CD4-positive, alpha-beta memory T cell (primary cell): ENCODE measurements at regions not wholly inside any gene's neighbourhood (a gene's known extent, or its start where the extent isn't known, plus 50 kb on each side); places are given as distances from the start of the nearest gene placed in this dataset.
"Not testable (repeated sequence)": the region's sequence is repeated elsewhere in the genome, so short reads cannot be mapped to it uniquely, and the experiment has no call there.

Source experiments
- CTCF ChIA-PET: fragments of 350-600 bp; sonication (Branson Sonifier 250); formaldehyde crosslinking; loops from one replicate; lab custom pipeline; 2021; ENCODE audit warnings: inconsistent platforms; ENCODE audit not compliant: partially characterized antibody; lab: Charles Lee
- POLR2A ChIA-PET: fragments of 350-600 bp; sonication (Branson Sonifier 250); formaldehyde crosslinking; loops from one replicate; lab custom pipeline; 2021; ENCODE audit not compliant: partially characterized antibody; lab: Charles Lee
- DNase-seq, 5 donors: peaks; one replicate each; pipeline versions ENCODE4 v3.0.0 to v3.0.0-alpha.2; 2020 to 2022; ENCODE audit warnings: mixed read lengths in 1 of 5
- H3K27ac ChIP-seq: one replicate; pipeline ENCODE4 v1.7.0; 2013; ENCODE audit warnings: low read depth, low read length
- H3K27me3 ChIP-seq: 2 replicates; pipeline ENCODE4 v1.7.0; 2013; ENCODE audit warnings: mild to moderate bottlenecking, low read length, moderate library complexity; ENCODE audit not compliant: insufficient read depth
- H3K36me3 ChIP-seq: 2 replicates; pipeline ENCODE4 v1.7.0; 2013; ENCODE audit warnings: mild to moderate bottlenecking, low read length, moderate library complexity; ENCODE audit not compliant: insufficient read depth
- H3K4me1 ChIP-seq: 2 replicates; pipeline ENCODE4 v1.7.0; 2013; ENCODE audit warnings: mild to moderate bottlenecking, low read length, moderate library complexity; ENCODE audit not compliant: insufficient read depth
- H3K4me3 ChIP-seq, 2 donors: one replicate each; pipeline ENCODE4 v1.7.0; 2013; ENCODE audit warnings: low read length in 2 of 2, mild to moderate bottlenecking in 1 of 2
- H3K9me3 ChIP-seq, 2 donors: one replicate each; pipeline ENCODE4 v1.7.0; 2013; ENCODE audit warnings: low read length in 2 of 2, control low read depth in 1 of 2; ENCODE audit not compliant: control insufficient read depth in 1 of 2
- H3K27ac Mint-ChIP-seq, 7 donors: one replicate each; pipeline ENCODE4 v1.8.0; 2020 to 2021; ENCODE audit warnings: mixed read lengths in 7 of 7, mild to moderate bottlenecking in 6 of 7, inconsistent platforms in 3 of 7, moderate library complexity in 3 of 7
- H3K27me3 Mint-ChIP-seq, 2 donors: one replicate each; pipeline ENCODE4 v1.8.0; 2020 to 2021; ENCODE audit warnings: mixed read lengths in 2 of 2
- H3K36me3 Mint-ChIP-seq, 2 donors: one replicate each; pipeline ENCODE4 v1.8.0; 2020 to 2021; ENCODE audit warnings: mixed read lengths in 2 of 2, inconsistent platforms in 1 of 2, mild to moderate bottlenecking in 1 of 2
- H3K4me1 Mint-ChIP-seq, 4 donors: one replicate each; pipeline ENCODE4 v1.8.0; 2020 to 2021; ENCODE audit warnings: mixed read lengths in 4 of 4, mild to moderate bottlenecking in 1 of 4
- H3K4me3 Mint-ChIP-seq, 8 donors: one replicate each; pipeline ENCODE4 v1.8.0; 2020 to 2021; ENCODE audit warnings: mixed read lengths in 8 of 8, mild to moderate bottlenecking in 7 of 8, moderate library complexity in 6 of 8, inconsistent platforms in 3 of 8
- H3K9me3 Mint-ChIP-seq, 8 donors: one replicate each; pipeline ENCODE4 v1.8.0; 2020 to 2021; ENCODE audit warnings: mixed read lengths in 8 of 8, mild to moderate bottlenecking in 5 of 8, inconsistent platforms in 3 of 8, moderate library complexity in 1 of 8
- intact Hi-C: fragments of 100-400 bp; cut with micrococcal nuclease; formaldehyde crosslinking; loops from one replicate; pipeline ENCODE4 v1.15.1; 2023

DNA sequence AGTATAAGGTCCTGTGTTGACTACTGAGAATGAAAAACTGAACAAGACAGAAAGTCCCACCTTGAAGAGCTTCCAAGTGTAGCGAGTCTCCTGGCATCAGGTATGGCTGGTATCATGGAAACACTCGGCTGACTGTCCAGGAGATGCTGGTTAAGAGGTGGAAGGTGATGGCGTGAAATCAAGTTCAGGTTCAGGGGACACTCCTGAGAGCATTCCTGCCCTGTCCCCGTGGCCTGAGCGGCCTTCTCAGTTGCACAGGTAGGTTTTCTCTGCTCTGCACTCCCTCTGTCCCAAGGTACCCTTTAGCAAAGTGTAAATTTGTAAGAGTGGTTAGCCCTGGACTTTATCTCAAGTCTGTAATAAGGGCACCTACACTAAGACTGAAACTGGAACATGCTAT, 713.7 kb upstream of the TPTE start:
- H3K36me3 Mint-ChIP-seq, H3K27ac ChIP-seq, H3K27me3 Mint-ChIP-seq, H3K27me3 ChIP-seq, CTCF ChIA-PET, H3K36me3 ChIP-seq, H3K9me3 ChIP-seq, H3K4me3 ChIP-seq, POLR2A ChIA-PET, intact Hi-C loops, H3K4me1 Mint-ChIP-seq, H3K4me1 ChIP-seq, H3K4me3 Mint-ChIP-seq, H3K27ac Mint-ChIP-seq, H3K9me3 Mint-ChIP-seq, DNase-seq: not testable (repeated sequence)

DNA sequence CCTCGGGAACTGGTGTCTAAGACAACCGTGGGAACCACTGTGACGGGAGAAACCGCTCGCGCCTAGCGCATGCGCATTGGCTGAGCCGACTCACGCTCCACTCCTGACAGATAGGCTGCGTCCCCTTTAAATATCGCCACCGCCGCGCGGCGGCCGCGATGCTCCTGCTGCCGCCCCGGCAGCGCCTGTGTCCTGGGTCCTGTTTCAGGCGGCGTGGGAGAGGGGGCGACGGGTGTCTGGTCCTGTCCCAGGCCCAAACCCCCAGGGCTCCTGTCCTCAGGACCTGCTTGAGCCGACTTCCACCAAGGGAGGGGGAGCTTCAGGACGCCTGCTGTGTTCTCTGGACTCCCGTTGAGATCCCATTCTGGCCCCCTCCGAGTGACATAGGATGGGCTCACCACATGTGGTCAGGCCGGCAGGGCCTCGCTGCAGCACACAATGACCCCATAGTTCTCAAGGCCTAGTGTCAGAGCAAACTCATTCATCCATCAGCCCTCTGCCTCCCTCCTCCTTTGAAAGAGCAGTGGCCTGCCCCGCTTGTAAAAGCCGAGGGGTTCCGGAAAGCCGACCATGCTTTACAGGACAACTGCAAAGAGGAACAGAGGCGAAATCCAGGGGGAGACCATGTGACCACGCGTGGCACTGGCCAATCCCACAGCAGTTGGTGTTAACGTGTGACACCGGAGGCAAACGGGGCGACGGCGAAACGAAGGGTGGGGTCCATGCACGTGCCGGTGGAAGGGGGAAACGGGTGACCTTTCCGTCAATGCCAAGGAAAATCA, 710.0 kb upstream of the TPTE start:
- H3K27me3 Mint-ChIP-seq, DNase-seq, intact Hi-C loops, H3K4me1 ChIP-seq, H3K4me3 ChIP-seq, H3K9me3 ChIP-seq, H3K27me3 ChIP-seq, H3K4me3 Mint-ChIP-seq, CTCF ChIA-PET, H3K27ac ChIP-seq, H3K36me3 ChIP-seq, POLR2A ChIA-PET, H3K36me3 Mint-ChIP-seq, H3K27ac Mint-ChIP-seq, H3K4me1 Mint-ChIP-seq: not testable (repeated sequence)
- peaks cover 0 to 11% (median 0%) of the 10 kb centered on the region in 8 donors for H3K9me3 Mint-ChIP-seq

DNA sequence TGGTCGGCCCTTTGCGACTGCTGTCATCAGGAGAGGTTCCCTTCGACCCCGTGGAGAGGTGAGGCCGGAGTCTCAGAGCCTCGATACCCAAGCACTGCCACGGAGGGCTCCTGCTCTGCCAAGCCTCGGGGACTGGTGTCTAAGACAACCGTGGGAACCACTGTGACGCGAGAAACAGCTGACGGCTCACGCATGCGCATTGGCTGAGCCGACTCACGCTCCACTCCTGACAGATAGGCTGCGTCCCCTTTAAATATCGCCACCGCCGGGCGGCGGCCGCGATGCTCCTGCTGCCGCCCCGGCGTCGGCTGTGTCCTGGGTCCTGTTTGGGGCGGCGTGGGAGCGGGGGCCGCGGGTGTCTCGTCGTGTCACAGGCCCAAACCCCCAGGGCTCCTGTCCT, 708.9 kb upstream of the TPTE start:
- H3K9me3 ChIP-seq, DNase-seq, H3K27me3 Mint-ChIP-seq, POLR2A ChIA-PET, H3K4me1 Mint-ChIP-seq, H3K4me3 ChIP-seq, H3K27ac Mint-ChIP-seq, H3K27me3 ChIP-seq, H3K4me1 ChIP-seq, H3K4me3 Mint-ChIP-seq, H3K27ac ChIP-seq, CTCF ChIA-PET, intact Hi-C loops, H3K36me3 ChIP-seq, H3K36me3 Mint-ChIP-seq: not testable (repeated sequence)
- H3K9me3 Mint-ChIP-seq: peaks cover 0 to 11% (median 0%) of the 10 kb centered on the region in 8 donors

DNA sequence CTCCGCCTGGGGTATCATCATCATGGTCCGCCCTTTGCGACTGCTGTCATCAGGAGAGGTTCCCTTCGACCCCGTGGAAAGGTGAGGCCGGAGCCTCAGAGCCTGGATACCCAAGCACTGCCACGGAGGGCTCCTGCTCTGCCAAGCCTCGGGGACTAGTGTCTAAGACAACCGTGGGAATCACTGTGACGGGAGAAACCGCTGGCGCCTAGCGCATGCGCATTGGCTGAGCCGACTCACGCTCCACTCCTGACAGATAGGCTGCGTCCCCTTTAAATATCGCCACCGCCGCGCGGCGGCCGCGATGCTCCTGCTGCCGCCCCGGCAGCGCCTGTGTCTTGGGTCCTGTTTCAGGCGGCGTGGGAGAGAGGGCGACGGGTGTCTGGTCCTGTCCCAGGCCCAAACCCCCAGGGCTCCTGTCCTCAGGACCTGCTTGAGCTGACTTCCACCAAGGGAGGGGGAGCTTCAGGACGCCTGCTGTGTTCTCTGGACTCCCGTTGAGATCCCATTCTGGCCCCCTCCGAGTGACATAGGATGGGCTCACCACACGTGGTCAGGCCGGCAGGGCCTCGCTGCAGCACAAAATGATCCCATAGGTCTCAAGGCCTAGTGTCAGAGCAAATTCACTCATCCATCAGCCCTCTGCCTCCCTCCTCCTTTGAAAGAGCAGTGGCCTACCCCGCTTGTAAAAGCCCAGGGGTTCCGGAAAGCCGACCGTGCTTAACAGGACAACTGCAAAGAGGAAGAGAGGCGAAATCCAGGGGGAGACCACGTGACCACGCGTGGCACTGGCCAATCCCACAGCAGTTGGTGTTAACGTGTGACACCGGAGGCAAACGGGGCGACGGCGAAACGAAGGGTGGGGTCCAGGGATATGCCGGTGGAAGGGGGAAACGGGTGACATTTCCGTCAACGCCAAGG, 707.2 kb upstream of the TPTE start:
- DNase-seq, H3K27ac Mint-ChIP-seq, H3K36me3 ChIP-seq, H3K4me1 Mint-ChIP-seq, H3K4me1 ChIP-seq, H3K27ac ChIP-seq, H3K27me3 ChIP-seq, H3K36me3 Mint-ChIP-seq, intact Hi-C loops, POLR2A ChIA-PET, H3K9me3 ChIP-seq, H3K4me3 ChIP-seq, CTCF ChIA-PET, H3K4me3 Mint-ChIP-seq, H3K27me3 Mint-ChIP-seq: not testable (repeated sequence)
- peaks cover 0 to 11% (median 0%) of the 10 kb centered on the region in 8 donors for H3K9me3 Mint-ChIP-seq

DNA sequence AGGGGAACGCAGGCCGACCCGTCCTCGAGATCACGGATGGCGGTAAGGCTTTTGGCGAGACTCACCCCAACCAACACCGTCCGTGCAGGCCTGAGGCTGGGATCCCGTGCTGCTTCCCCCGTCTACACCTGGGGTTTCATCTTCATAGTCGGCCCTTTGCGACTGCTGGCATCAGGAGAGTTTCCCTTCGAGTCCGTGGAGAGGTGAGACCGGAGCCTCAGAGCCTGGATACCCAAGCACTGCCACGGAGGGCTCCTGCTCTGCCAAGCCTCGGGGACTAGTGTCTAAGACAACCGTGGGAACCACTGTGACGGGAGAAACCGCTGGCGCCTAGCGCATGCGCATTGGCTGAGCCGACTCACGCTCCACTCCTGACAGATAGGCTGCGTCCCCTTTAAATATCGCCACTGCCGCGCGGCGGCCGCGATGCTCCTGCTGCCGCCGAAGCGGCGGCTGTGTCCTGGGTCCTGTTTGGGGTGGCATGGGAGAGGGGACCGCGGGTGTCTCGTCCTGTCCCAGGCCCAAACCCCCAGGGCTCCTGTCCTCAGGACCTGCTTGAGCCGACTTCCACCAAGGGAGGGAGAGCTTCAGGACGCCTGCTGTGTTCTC, 706.1 kb upstream of the TPTE start:
- intact Hi-C loops, H3K36me3 Mint-ChIP-seq, H3K9me3 ChIP-seq, H3K4me1 ChIP-seq, H3K36me3 ChIP-seq, POLR2A ChIA-PET, H3K4me1 Mint-ChIP-seq, H3K27ac Mint-ChIP-seq, H3K27me3 ChIP-seq, H3K27me3 Mint-ChIP-seq, H3K4me3 Mint-ChIP-seq, H3K4me3 ChIP-seq, H3K27ac ChIP-seq, DNase-seq, CTCF ChIA-PET: not testable (repeated sequence)
- H3K9me3 Mint-ChIP-seq: peaks cover 0 to 12% (median under 1%) of the 10 kb centered on the region in 8 donors

DNA sequence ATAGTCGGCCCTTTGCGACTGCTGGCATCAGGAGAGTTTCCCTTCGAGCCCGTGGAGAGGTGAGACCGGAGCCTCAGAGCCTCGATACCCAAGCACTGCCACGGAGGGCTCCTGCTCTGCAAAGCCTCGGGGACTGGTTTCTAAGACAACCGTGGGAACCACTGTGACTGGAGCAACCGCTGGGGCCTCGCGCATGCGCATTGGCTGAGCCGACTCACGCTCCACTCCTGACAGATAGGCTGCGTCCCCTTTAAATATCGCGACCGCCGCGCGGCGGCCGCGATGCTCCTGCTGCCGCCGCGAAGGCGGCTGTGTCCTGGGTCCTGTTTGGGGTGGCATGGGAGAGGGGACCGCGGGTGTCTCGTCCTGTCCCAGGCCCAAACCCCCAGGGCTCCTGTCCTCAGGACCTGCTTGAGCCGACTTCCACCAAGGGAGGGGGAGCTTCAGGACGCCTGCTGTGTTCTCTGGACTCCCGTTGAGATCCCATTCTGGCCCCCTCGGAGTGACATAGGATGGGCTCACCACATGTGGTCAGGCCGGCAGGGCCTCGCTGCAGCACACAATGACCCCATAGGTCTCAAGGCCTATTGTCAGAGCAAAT, 704.5 kb upstream of the TPTE start:
- H3K9me3 ChIP-seq, intact Hi-C loops, H3K4me3 Mint-ChIP-seq, H3K36me3 ChIP-seq, H3K4me1 Mint-ChIP-seq, DNase-seq, POLR2A ChIA-PET, H3K27me3 Mint-ChIP-seq, H3K27ac Mint-ChIP-seq, CTCF ChIA-PET, H3K27ac ChIP-seq, H3K27me3 ChIP-seq, H3K4me1 ChIP-seq, H3K4me3 ChIP-seq, H3K36me3 Mint-ChIP-seq: not testable (repeated sequence)
- H3K9me3 Mint-ChIP-seq: peaks cover 0 to 19% (median 4%) of the 10 kb centered on the region in 8 donors

DNA sequence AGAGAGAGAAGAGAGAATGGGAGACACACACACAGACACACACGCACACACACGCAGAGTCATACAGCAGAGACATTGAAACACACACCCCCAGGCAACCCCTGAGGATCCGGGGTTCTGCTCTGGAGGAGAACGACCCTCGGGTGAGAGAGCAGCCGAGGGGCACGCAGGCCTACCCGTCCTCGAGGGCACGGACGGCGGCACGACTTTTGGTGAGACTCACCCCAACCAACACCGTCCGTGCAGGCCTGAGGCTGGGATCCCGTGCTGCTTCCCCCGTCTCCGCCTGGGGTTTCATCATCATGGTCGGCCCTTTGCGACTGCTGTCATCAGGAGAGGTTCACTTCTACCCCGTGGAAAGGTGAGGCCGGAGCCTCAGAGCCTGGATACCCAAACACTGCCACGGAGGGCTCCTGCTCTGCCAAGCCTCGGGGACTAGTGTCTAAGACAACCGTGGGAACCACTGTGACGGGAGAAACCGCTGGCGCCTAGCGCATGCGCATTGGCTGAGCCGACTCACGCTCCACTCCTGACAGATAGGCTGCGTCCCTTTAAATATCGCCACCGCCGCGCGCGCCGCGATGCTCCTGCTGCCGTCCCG, 703.4 kb upstream of the TPTE start:
- H3K27ac ChIP-seq, POLR2A ChIA-PET, H3K9me3 ChIP-seq, H3K4me3 ChIP-seq, H3K36me3 ChIP-seq, H3K4me3 Mint-ChIP-seq, intact Hi-C loops, H3K27me3 ChIP-seq, H3K4me1 ChIP-seq, H3K4me1 Mint-ChIP-seq, H3K27me3 Mint-ChIP-seq, DNase-seq, CTCF ChIA-PET, H3K27ac Mint-ChIP-seq, H3K36me3 Mint-ChIP-seq: not testable (repeated sequence)
- H3K9me3 Mint-ChIP-seq: peaks cover 0 to 15% (median 4%) of the 10 kb centered on the region in 8 donors
